HG03175 (cell line): ENCODE measurements at regions not wholly inside any gene's neighbourhood (a gene's known extent, or its start where the extent isn't known, plus 50 kb on each side); places are given as distances from the start of the nearest gene placed in this dataset.
A peak's percentile ranks its signal among the peaks of the same experiment; 100 is the strongest.
"Not testable (repeated sequence)": the region's sequence is repeated elsewhere in the genome, so short reads cannot be mapped to it uniquely, and the experiment has no call there.

ENCODE experiments used
- ATAC-seq: cut with Tn5 transposase; IDR thresholded peaks from one replicate; pipeline ENCODE4 v1.9.1; 2021; ENCODE audit warnings: mild to moderate bottlenecking, moderate library complexity; ENCODE audit not compliant: unreplicated experiment

- ATAC-seq = no peak
Measured at GRCh38 chr7:19958309-19958896, 185.0 kb upstream of the TMEM196 start.

- no peak for ATAC-seq
Measured at GRCh38 chr7:19957664-19958063, 184.2 kb upstream of the TMEM196 start.

- not testable (repeated sequence) for ATAC-seq
Measured at GRCh38 chr7:19954166-19954565, 180.7 kb upstream of the TMEM196 start.

GRCh38 chr7:19953411-19953810 is 180.0 kb upstream of the TMEM196 start:
- not testable (repeated sequence) for ATAC-seq

- ATAC-seq = no peak
Measured at GRCh38 chr7:19948160-19948559, 174.7 kb upstream of the TMEM196 start.

- no peak for ATAC-seq
Measured at GRCh38 chr7:19944363-19945120, 171.1 kb upstream of the TMEM196 start.

- no peak for ATAC-seq
Measured at GRCh38 chr7:19939746-19940145, 166.3 kb upstream of the TMEM196 start.

GRCh38 chr7:19932549-19933249 is 159.3 kb upstream of the TMEM196 start:
- ATAC-seq = no peak

GRCh38 chr7:19930851-19931250 is 157.4 kb upstream of the TMEM196 start:
- no peak for ATAC-seq

GRCh38 chr7:19930051-19930450 is 156.6 kb upstream of the TMEM196 start:
- ATAC-seq = no peak

- peak; percentile 94 for ATAC-seq
Measured at GRCh38 chr7:19928247-19928646, 154.8 kb upstream of the TMEM196 start.

- no peak for ATAC-seq
Measured at GRCh38 chr7:19920705-19921104, 147.3 kb upstream of the TMEM196 start.

GRCh38 chr7:19920166-19920565 is 146.7 kb upstream of the TMEM196 start:
- ATAC-seq = no peak

- no peak for ATAC-seq
Measured at GRCh38 chr7:19919261-19920095, 146.1 kb upstream of the TMEM196 start.

- no peak for ATAC-seq
Measured at GRCh38 chr7:19916046-19916445, 142.6 kb upstream of the TMEM196 start.

- ATAC-seq = no peak
Measured at GRCh38 chr7:19915596-19915995, 142.2 kb upstream of the TMEM196 start.

- no peak for ATAC-seq
Measured at GRCh38 chr7:19914866-19915265, 141.4 kb upstream of the TMEM196 start.

GRCh38 chr7:19900118-19900517 is 126.7 kb upstream of the TMEM196 start:
- no peak for ATAC-seq

GRCh38 chr7:19899529-19899928 is 126.1 kb upstream of the TMEM196 start:
- ATAC-seq = no peak

- ATAC-seq = not testable (repeated sequence)
Measured at GRCh38 chr7:19882893-19883292, 109.5 kb upstream of the TMEM196 start.

GRCh38 chr7:19872094-19872493 is 98.7 kb upstream of the TMEM196 start:
- no peak for ATAC-seq
